GM23338 (cell line): ENCODE measurements at regions not wholly inside any gene's neighbourhood (a gene's known extent, or its start where the extent isn't known, plus 50 kb on each side); places are given as distances from the start of the nearest gene placed in this dataset.

ENCODE experiments used
- ATAC-seq: fragments of 200-7000 bp; cut with Tn5 transposase; 3 replicates; pipeline ENCODE4 v1.9.1; 2020
- DNase-seq: peaks from one replicate; pipeline ENCODE4 v3.0.0-alpha.2; 2015; ENCODE audit warnings: low spot score
- H2AFZ ChIP-seq: fragments of 200-600 bp; sonication (generic); 2 replicates; pipeline ENCODE4 v1.8.0; 2016; ENCODE audit warnings: antibody characterized with exemption, mild to moderate bottlenecking, moderate library complexity
- H3F3A ChIP-seq: fragments of 200-600 bp; sonication (generic); replicated peaks from 2 replicates; pipeline ENCODE4 v1.8.0; 2017; ENCODE audit warnings: antibody characterized with exemption, mixed run types, low read depth
- H3K27ac ChIP-seq: fragments of 200-600 bp; sonication (generic); 2 replicates; pipeline ENCODE4 v1.6.1; 2016; ENCODE audit warnings: low read depth
- H3K27me3 ChIP-seq: fragments of 200-600 bp; sonication (generic); 2 replicates; pipeline ENCODE4 v1.8.0; 2016; ENCODE audit warnings: mild to moderate bottlenecking, mixed run types, moderate library complexity; ENCODE audit not compliant: insufficient read depth
- H3K36me3 ChIP-seq: fragments of 200-600 bp; sonication (generic); 2 replicates; pipeline ENCODE4 v1.8.0; 2016; ENCODE audit warnings: mild to moderate bottlenecking; ENCODE audit not compliant: insufficient read depth
- H3K4me1 ChIP-seq: fragments of 200-600 bp; sonication (generic); 2 replicates; pipeline ENCODE4 v1.8.0; 2016; ENCODE audit warnings: mild to moderate bottlenecking, moderate library complexity; ENCODE audit not compliant: insufficient read depth
- H3K4me2 ChIP-seq: fragments of 200-600 bp; sonication (generic); 2 replicates; pipeline ENCODE4 v1.7.1; 2017; ENCODE audit warnings: mixed run types
- H3K4me3 ChIP-seq: fragments of 200-600 bp; sonication (generic); 2 replicates; pipeline ENCODE4 v1.6.1; 2016; ENCODE audit warnings: mixed run types
- H3K79me2 ChIP-seq: fragments of 200-600 bp; sonication (generic); replicated peaks from 2 replicates; pipeline ENCODE4 v1.8.0; 2017; ENCODE audit warnings: mild to moderate bottlenecking; ENCODE audit not compliant: insufficient read depth
- H3K9me2 ChIP-seq: fragments of 200-600 bp; sonication (generic); 2 replicates; pipeline ENCODE4 v1.8.0; 2017; ENCODE audit not compliant: insufficient read depth
- H4K20me1 ChIP-seq: fragments of 200-600 bp; sonication (generic); replicated peaks from 2 replicates; pipeline ENCODE4 v1.8.0; 2017; ENCODE audit warnings: mild to moderate bottlenecking; ENCODE audit not compliant: insufficient read depth
- H3K27ac Mint-ChIP-seq: 2 replicates; pipeline ENCODE4 v1.8.0; 2020; ENCODE audit warnings: inconsistent platforms, mild to moderate bottlenecking, moderate library complexity, mixed read lengths
- H3K27me3 Mint-ChIP-seq: 3 replicates; pipeline ENCODE4 v1.8.0; 2022; ENCODE audit warnings: low read depth, mild to moderate bottlenecking, moderate library complexity, mixed read lengths, inconsistent platforms; ENCODE audit not compliant: insufficient read depth, poor library complexity
- H3K36me3 Mint-ChIP-seq: 3 replicates; pipeline ENCODE4 v1.8.0; 2021; ENCODE audit warnings: low read depth, mild to moderate bottlenecking, inconsistent platforms, moderate library complexity, mixed read lengths
- H3K4me1 Mint-ChIP-seq: 3 replicates; pipeline ENCODE4 v1.8.0; 2020; ENCODE audit warnings: mild to moderate bottlenecking, inconsistent platforms, mixed read lengths
- H3K4me3 Mint-ChIP-seq: 3 replicates; pipeline ENCODE4 v1.8.0; 2021; ENCODE audit warnings: moderate library complexity, mild to moderate bottlenecking, inconsistent platforms, mixed read lengths
- H3K9me3 Mint-ChIP-seq: 3 replicates; pipeline ENCODE4 v1.8.0; 2020; ENCODE audit warnings: moderate library complexity, mild to moderate bottlenecking, inconsistent platforms, mixed read lengths
- CREB1 ChIP-seq: fragments of 250-450 bp; sonication (Bioruptor Pico); IDR thresholded peaks from 2 replicates; pipeline ENCODE4 v1.5.0; 2020; ENCODE audit warnings: low read depth, mild to moderate bottlenecking, moderate library complexity
- ETS1 ChIP-seq: IDR thresholded peaks from 2 replicates; pipeline ENCODE4 v1.6.1; 2016; ENCODE audit warnings: antibody characterized with exemption
- EZH2 ChIP-seq: fragments of 200-600 bp; sonication (generic); IDR thresholded peaks from one replicate; pipeline ENCODE4 v1.8.0; 2017; ENCODE audit warnings: antibody characterized with exemption, mild to moderate bottlenecking, low read depth; ENCODE audit not compliant: unreplicated experiment
- JUNB ChIP-seq: IDR thresholded peaks from one replicate; pipeline ENCODE4 v1.6.1; 2016; ENCODE audit warnings: antibody characterized with exemption; ENCODE audit not compliant: unreplicated experiment
- NANOG ChIP-seq: IDR thresholded peaks from 2 replicates; pipeline ENCODE4 v1.6.1; 2016; ENCODE audit warnings: antibody characterized with exemption, borderline replicate concordance
- ZNF114 ChIP-seq: fragments of 250-450 bp; sonication (Bioruptor Pico); IDR thresholded peaks from 2 replicates; pipeline ENCODE4 v1.5.0; 2020; ENCODE audit warnings: mild to moderate bottlenecking, moderate library complexity
- ZNF331 ChIP-seq: fragments of 250-450 bp; sonication (Bioruptor Pico); IDR thresholded peaks from 2 replicates; pipeline ENCODE4 v1.5.0; 2020; ENCODE audit warnings: low read depth, mild to moderate bottlenecking, moderate library complexity
- TF ChIP-seq, protein P1 (sequence below): fragments of 250-450 bp; sonication (Bioruptor Pico); IDR thresholded peaks from 2 replicates; pipeline ENCODE4 v1.5.0; 2020; ENCODE audit warnings: mild to moderate bottlenecking, moderate library complexity
- TF ChIP-seq, protein P2 (sequence below), 2 experiments: fragments of 200-600 bp in 1 of 2; sonication (generic) in 1 of 2; conservative IDR thresholded peaks; 2 replicates each; pipeline versions ENCODE4 v1.5.1 to v1.6.1; 2016 to 2017; ENCODE audit warnings: antibody characterized with exemption in 2 of 2, low read depth in 2 of 2, mild to moderate bottlenecking in 2 of 2, moderate library complexity in 1 of 2

DNA sequence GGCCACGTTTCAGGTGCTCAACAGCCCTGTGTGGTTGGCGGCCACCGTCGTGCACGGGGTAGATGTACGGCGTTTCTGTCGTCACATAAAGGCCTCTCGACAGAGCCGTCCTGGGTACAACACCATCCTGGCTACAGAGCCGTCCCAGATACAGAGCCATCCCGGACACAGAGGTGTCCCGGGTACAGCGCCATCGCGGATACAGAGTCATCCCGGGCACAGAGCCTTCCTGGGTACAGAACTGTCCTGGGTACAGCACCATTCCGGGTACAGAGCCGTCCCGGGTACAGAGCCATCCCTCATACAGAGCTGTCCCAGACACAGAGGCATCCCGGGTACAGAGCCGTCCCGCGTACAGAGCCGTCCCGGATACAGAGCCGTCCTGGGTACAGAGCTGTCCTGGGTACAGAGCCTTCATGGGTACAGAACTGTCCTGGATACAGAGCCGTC, 222.7 kb upstream of the SOX1 start:
- Histone ChIP-seq H3K4me3 (no peak overlapping the region), H3K27me3 (no peaks in the 10 kb centered on the region), H2AFZ (no peak overlapping the region), H3K4me2 (no peak overlapping the region), H3F3A (peaks cover 16% of the 10 kb centered on the region), H3K9me2 (0 out of 2 replicates have a peak, but pooled peaks cover 8% of the 10 kb centered on the region), H3K4me1 (peaks cover 24% of the 10 kb centered on the region), H3K27ac (no peak overlapping the region), H4K20me1 (no peaks in the 10 kb centered on the region), H3K36me3 (peaks cover 9% of the 10 kb centered on the region; the same call in 1 of the 2 replicates), H3K79me2 (no peaks in the 10 kb centered on the region)
- Mint-ChIP-seq H3K27ac (no peak overlapping the region), H3K4me1 (peaks cover 31% of the 10 kb centered on the region), H3K27me3 (peaks cover 9% of the 10 kb centered on the region), H3K36me3 (peaks cover 16% of the 10 kb centered on the region; the same call in 2 of the 3 replicates), H3K4me3 (no peak overlapping the region), H3K9me3 (peaks cover 19% of the 10 kb centered on the region; the same call in 2 of the 3 replicates)
- TF ChIP-seq, protein P1, sequence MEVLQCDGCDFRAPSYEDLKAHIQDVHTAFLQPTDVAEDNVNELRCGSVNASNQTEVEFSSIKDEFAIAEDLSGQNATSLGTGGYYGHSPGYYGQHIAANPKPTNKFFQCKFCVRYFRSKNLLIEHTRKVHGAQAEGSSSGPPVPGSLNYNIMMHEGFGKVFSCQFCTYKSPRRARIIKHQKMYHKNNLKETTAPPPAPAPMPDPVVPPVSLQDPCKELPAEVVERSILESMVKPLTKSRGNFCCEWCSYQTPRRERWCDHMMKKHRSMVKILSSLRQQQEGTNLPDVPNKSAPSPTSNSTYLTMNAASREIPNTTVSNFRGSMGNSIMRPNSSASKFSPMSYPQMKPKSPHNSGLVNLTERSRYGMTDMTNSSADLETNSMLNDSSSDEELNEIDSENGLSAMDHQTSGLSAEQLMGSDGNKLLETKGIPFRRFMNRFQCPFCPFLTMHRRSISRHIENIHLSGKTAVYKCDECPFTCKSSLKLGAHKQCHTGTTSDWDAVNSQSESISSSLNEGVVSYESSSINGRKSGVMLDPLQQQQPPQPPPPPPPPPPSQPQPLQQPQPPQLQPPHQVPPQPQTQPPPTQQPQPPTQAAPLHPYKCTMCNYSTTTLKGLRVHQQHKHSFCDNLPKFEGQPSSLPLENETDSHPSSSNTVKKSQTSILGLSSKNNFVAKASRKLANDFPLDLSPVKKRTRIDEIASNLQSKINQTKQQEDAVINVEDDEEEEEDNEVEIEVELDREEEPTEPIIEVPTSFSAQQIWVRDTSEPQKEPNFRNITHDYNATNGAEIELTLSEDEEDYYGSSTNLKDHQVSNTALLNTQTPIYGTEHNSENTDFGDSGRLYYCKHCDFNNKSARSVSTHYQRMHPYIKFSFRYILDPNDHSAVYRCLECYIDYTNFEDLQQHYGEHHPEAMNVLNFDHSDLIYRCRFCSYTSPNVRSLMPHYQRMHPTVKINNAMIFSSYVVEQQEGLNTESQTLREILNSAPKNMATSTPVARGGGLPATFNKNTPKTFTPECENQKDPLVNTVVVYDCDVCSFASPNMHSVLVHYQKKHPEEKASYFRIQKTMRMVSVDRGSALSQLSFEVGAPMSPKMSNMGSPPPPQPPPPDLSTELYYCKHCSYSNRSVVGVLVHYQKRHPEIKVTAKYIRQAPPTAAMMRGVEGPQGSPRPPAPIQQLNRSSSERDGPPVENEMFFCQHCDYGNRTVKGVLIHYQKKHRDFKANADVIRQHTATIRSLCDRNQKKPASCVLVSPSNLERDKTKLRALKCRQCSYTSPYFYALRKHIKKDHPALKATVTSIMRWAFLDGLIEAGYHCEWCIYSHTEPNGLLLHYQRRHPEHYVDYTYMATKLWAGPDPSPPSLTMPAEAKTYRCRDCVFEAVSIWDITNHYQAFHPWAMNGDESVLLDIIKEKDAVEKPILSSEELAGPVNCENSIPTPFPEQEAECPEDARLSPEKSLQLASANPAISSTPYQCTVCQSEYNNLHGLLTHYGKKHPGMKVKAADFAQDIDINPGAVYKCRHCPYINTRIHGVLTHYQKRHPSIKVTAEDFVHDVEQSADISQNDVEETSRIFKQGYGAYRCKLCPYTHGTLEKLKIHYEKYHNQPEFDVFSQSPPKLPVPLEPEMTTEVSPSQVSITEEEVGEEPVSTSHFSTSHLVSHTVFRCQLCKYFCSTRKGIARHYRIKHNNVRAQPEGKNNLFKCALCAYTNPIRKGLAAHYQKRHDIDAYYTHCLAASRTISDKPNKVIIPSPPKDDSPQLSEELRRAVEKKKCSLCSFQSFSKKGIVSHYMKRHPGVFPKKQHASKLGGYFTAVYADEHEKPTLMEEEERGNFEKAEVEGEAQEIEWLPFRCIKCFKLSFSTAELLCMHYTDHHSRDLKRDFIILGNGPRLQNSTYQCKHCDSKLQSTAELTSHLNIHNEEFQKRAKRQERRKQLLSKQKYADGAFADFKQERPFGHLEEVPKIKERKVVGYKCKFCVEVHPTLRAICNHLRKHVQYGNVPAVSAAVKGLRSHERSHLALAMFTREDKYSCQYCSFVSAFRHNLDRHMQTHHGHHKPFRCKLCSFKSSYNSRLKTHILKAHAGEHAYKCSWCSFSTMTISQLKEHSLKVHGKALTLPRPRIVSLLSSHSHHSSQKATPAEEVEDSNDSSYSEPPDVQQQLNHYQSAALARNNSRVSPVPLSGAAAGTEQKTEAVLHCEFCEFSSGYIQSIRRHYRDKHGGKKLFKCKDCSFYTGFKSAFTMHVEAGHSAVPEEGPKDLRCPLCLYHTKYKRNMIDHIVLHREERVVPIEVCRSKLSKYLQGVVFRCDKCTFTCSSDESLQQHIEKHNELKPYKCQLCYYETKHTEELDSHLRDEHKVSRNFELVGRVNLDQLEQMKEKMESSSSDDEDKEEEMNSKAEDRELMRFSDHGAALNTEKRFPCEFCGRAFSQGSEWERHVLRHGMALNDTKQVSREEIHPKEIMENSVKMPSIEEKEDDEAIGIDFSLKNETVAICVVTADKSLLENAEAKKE (CRISPR knock-in tag), result no peak
- TF ChIP-seq NANOG (no peak), EZH2 (no peak), ZNF114 (no peak), ZNF331 (CRISPR knock-in tag) (no peak), JUNB (no peak), ETS1 (no peak), CREB1 (CRISPR knock-in tag) (no peak)
- TF ChIP-seq, protein P2, sequence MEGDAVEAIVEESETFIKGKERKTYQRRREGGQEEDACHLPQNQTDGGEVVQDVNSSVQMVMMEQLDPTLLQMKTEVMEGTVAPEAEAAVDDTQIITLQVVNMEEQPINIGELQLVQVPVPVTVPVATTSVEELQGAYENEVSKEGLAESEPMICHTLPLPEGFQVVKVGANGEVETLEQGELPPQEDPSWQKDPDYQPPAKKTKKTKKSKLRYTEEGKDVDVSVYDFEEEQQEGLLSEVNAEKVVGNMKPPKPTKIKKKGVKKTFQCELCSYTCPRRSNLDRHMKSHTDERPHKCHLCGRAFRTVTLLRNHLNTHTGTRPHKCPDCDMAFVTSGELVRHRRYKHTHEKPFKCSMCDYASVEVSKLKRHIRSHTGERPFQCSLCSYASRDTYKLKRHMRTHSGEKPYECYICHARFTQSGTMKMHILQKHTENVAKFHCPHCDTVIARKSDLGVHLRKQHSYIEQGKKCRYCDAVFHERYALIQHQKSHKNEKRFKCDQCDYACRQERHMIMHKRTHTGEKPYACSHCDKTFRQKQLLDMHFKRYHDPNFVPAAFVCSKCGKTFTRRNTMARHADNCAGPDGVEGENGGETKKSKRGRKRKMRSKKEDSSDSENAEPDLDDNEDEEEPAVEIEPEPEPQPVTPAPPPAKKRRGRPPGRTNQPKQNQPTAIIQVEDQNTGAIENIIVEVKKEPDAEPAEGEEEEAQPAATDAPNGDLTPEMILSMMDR (conservative IDR thresholded peaks at IDR 0.05; ENCODE audit: low read depth in 2 of 2), result no peak
- ATAC-seq, result no peak
- DNase-seq, result no peak
